Activated CD8-positive, alpha-beta memory T cell treated with anti-CD3 and anti-CD28 coated beads, Interleukin-2, amount 10 ng/mL, durations not matched to agents 7 days and 5 days (primary cell): ENCODE measurements at regions not wholly inside any gene's neighbourhood (a gene's known extent, or its start where the extent isn't known, plus 50 kb on each side); places are given as distances from the start of the nearest gene placed in this dataset.
"Not testable (repeated sequence)": the region's sequence is repeated elsewhere in the genome, so short reads cannot be mapped to it uniquely, and the experiment has no call there.

Experiments used
- ATAC-seq: fragments of 150-1000 bp; cut with Tn5 transposase; one replicate; pipeline ENCODE4 v1.10.0; 2021; ENCODE audit warnings: moderate library complexity
- CTCF ChIA-PET: fragments of 350-600 bp; sonication (Branson Sonifier 250); formaldehyde crosslinking; loops from one replicate; lab custom pipeline; 2021; ENCODE audit warnings: antibody characterized with exemption; lab: Charles Lee
- DNase-seq: peaks from one replicate; pipeline ENCODE4 v3.0.0-alpha.2; 2020
- H3K27ac Mint-ChIP-seq: one replicate; pipeline ENCODE4 v1.8.0; 2021; ENCODE audit warnings: mild to moderate bottlenecking, mixed read lengths
- H3K27me3 Mint-ChIP-seq: one replicate; pipeline ENCODE4 v1.8.0; 2021; ENCODE audit warnings: mixed read lengths
- H3K36me3 Mint-ChIP-seq: one replicate; pipeline ENCODE4 v1.8.0; 2021; ENCODE audit warnings: mild to moderate bottlenecking, mixed read lengths
- H3K4me1 Mint-ChIP-seq: one replicate; pipeline ENCODE4 v1.8.0; 2021; ENCODE audit warnings: mixed read lengths
- H3K4me3 Mint-ChIP-seq: one replicate; pipeline ENCODE4 v1.8.0; 2021; ENCODE audit warnings: mild to moderate bottlenecking, moderate library complexity, mixed read lengths
- H3K9me3 Mint-ChIP-seq: one replicate; pipeline ENCODE4 v1.8.0; 2022; ENCODE audit warnings: low read depth, mixed read lengths

DNA sequence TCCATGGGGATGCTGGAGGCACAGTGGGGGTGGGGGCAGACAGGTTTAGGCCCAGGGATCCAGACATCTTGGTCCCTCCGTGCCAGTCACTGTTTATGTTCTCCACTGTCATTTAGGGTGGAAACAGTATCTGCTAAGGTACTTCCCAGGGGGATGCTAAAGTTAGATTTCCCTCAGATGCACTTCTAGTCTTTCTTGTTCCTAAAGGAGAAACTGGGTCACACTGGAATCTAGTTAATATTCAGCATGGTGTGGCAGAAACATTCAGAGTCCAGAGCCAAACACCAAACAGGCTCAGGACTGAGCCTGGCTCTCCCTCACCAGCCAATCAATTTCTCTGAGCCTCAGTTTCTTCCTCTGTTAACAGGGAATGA is 83.4 kb upstream of the PLET1 start:
- CTCF ChIA-PET: no interaction called here
- H3K9me3 Mint-ChIP-seq: no peaks in the 10 kb centered on the region
- H3K36me3 Mint-ChIP-seq: no peaks in the 10 kb centered on the region
- no peak for DNase-seq
- no peaks in the 10 kb centered on the region for H3K4me1 Mint-ChIP-seq
- H3K4me3 Mint-ChIP-seq: no peak overlapping the region
- no peaks in the 10 kb centered on the region for H3K27me3 Mint-ChIP-seq
- no peak overlapping the region for H3K27ac Mint-ChIP-seq
- ATAC-seq: no peak

DNA sequence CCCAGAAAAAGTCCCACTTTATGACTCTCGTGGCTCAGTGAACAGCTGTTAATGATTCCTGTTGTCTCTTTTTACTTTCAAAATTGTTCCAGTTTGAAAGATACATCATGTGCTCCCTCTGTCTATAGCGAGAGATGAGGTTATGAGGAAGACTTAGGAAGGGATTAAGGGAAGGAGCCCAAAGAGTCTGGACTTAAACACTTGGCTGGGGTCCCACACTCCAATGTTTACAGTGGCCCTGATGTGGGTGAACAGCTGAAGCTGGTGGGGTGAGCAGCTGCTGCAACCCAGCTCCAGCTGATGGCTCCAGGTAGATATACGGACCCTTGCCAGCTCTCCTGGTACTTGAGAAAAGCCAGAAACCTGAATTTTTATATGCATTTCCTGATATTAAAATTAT is 84.5 kb upstream of the PLET1 start:
- Mint-ChIP-seq H3K4me1 (no peaks in the 10 kb centered on the region), H3K9me3 (no peaks in the 10 kb centered on the region), H3K27me3 (no peaks in the 10 kb centered on the region), H3K36me3 (no peaks in the 10 kb centered on the region), H3K4me3 (no peak overlapping the region), H3K27ac (no peak overlapping the region)
- ATAC-seq (no peak), DNase-seq (no peak)
- CTCF ChIA-PET: no interaction called here

DNA sequence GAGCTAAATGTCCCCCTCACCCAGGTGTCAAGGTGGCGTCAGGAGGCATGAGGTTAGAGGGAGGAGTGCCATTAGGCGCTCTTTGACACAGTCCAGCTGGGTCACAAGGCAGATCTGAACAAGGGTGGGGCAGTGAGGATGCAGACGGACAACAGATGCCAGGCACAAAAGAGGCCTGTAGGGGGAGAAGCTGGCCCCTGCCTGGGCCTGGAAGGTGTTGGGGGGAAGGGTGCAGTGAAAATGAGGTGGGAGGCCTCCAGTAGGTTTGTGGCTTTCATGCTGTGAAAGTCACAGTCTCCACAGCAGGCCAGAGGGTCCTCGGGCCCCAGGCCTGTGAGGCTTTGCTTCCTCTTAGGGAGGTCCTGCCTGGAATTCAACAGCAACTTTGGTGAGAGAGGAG is 85.0 kb upstream of the PLET1 start:
- no peaks in the 10 kb centered on the region for H3K36me3 Mint-ChIP-seq
- H3K4me1 Mint-ChIP-seq: no peaks in the 10 kb centered on the region
- no peaks in the 10 kb centered on the region for H3K9me3 Mint-ChIP-seq
- H3K27ac Mint-ChIP-seq: no peak overlapping the region
- CTCF ChIA-PET: no interaction called here
- no peaks in the 10 kb centered on the region for H3K27me3 Mint-ChIP-seq
- no peak overlapping the region for H3K4me3 Mint-ChIP-seq
- DNase-seq: no peak
- ATAC-seq: no peak

DNA sequence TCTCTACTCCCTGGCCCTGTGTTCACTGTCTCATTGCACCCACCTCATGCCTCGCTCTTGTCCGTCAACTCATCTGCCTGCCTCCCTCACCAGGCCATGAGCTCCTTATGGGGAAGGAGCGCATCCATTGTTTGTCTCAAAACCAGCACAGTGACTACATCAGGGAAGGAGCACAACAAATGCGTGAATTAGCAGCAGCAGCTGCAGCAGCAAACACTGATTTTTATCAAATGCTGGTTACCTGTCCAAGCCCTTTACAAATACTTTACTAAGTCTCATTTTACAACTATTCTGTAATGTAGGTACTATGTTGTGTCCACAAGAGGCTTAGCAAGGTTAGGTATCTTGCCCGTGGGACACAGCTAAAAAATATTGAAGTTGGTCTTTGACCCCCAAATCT is 85.9 kb upstream of the PLET1 start:
- no peak overlapping the region for H3K4me3 Mint-ChIP-seq
- H3K27ac Mint-ChIP-seq: no peak overlapping the region
- no peaks in the 10 kb centered on the region for H3K36me3 Mint-ChIP-seq
- H3K27me3 Mint-ChIP-seq: no peaks in the 10 kb centered on the region
- ATAC-seq (no peak), DNase-seq (no peak)
- CTCF ChIA-PET: no interaction called here
- H3K4me1 Mint-ChIP-seq: no peaks in the 10 kb centered on the region
- no peaks in the 10 kb centered on the region for H3K9me3 Mint-ChIP-seq

DNA sequence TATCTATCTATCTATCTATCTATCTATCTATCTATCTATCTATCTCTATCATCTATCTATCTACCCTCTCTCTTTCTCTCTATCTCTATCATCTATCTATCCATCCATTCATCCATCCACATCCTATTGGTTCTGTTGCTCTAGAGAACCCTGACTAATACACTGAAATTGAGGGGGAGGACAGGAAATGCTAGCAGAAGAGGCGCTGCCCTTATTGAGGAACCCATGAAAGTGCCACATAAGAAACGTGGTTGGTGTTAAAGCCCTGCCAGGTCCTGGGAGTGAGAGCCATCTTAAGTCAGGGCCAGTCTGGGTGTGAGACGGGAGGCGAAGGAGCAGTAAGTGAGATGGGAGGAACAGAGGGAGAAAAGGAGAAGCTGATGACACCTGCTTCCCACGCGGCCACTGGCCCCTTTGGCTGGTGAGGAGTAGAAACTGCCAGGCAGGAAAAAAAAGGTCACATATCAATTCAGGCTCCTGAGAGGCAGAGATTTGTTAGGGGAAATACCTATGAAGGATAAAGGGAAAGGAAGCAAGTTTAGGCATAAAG is 87.9 kb upstream of the PLET1 start:
- CTCF ChIA-PET: no interaction called here
- Mint-ChIP-seq H3K36me3 (no peaks in the 10 kb centered on the region), H3K27me3 (no peaks in the 10 kb centered on the region), H3K4me1 (no peaks in the 10 kb centered on the region), H3K9me3 (no peaks in the 10 kb centered on the region), H3K27ac (no peak overlapping the region), H3K4me3 (no peak overlapping the region)
- no peak for ATAC-seq
- DNase-seq: no peak

DNA sequence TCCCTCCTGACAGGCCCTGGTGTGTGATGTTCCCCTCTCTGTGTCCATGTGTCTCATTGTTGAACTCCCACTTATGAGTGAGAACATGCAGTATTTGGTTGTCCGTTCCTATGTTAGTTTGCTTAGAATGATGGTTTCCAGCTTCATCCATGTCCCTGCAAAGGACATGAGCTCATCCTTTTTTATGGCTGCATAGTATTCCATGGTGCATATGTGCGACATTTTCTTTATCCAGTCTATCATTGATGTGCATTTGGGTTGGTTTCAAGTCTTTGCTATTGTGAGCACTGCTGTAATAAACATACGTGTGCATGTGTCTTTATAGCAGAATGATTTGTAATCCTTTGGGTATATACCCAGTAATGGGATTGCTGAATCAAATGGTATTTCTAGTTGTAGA is 90.8 kb upstream of the PLET1 start:
- ATAC-seq, H3K9me3 Mint-ChIP-seq, H3K4me1 Mint-ChIP-seq, H3K36me3 Mint-ChIP-seq, DNase-seq, CTCF ChIA-PET, H3K4me3 Mint-ChIP-seq, H3K27me3 Mint-ChIP-seq, H3K27ac Mint-ChIP-seq: not testable (repeated sequence)

DNA sequence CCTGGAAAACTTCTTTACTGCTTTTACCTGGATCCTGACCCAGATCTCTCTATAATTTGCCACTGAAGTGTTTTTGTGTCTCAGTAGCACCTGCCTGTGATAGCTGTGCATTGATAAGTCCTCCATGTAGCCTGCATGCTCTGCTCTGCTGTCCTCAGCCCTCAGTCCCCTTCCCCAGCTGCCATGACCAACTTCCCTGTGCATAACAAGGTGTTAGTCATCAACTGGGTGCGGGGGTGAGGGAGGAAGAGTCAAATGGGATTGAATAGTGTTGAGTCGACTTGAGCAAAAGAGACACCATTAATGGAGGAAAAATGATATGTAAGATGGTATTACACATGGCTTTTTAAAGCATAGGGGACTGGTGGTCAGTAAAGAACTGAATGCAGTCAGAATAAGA is 92.2 kb upstream of the PLET1 start:
- ATAC-seq: no peak
- no peaks in the 10 kb centered on the region for H3K9me3 Mint-ChIP-seq
- H3K4me3 Mint-ChIP-seq: no peak overlapping the region
- no peaks in the 10 kb centered on the region for H3K36me3 Mint-ChIP-seq
- no peaks in the 10 kb centered on the region for H3K27me3 Mint-ChIP-seq
- no peaks in the 10 kb centered on the region for H3K4me1 Mint-ChIP-seq
- no peak for DNase-seq
- CTCF ChIA-PET: no interaction called here
- H3K27ac Mint-ChIP-seq: no peak overlapping the region

- ATAC-seq (no peak), DNase-seq (no peak)
- Mint-ChIP-seq H3K36me3 (no peaks in the 10 kb centered on the region), H3K9me3 (no peaks in the 10 kb centered on the region), H3K4me1 (no peaks in the 10 kb centered on the region), H3K4me3 (no peak overlapping the region), H3K27ac (no peak overlapping the region), H3K27me3 (no peaks in the 10 kb centered on the region)
- CTCF ChIA-PET: interaction anchor here (1.3 kb wide), 1 partner anchor 13 kb away, joined by 3 read pairs; no protein-coding TSS in a partner anchor
Measured at GRCh38 chr11:112354364-112354763, 93.7 kb upstream of the PLET1 start.

- Mint-ChIP-seq H3K4me1 (no peaks in the 10 kb centered on the region), H3K27me3 (no peaks in the 10 kb centered on the region), H3K36me3 (no peaks in the 10 kb centered on the region), H3K4me3 (no peak overlapping the region), H3K9me3 (no peaks in the 10 kb centered on the region), H3K27ac (no peak overlapping the region)
- DNase-seq (no peak), ATAC-seq (no peak)
- CTCF ChIA-PET: interaction anchor here (1.3 kb wide), 1 partner anchor 14 kb away, joined by 3 read pairs; no protein-coding TSS in a partner anchor
Measured at GRCh38 chr11:112355726-112356125, 95.1 kb upstream of the PLET1 start.

GRCh38 chr11:112357488-112357887 is 96.8 kb upstream of the PLET1 start:
- H3K36me3 Mint-ChIP-seq: no peaks in the 10 kb centered on the region
- no peaks in the 10 kb centered on the region for H3K27me3 Mint-ChIP-seq
- DNase-seq: no peak
- no peak overlapping the region for H3K27ac Mint-ChIP-seq
- H3K4me3 Mint-ChIP-seq: no peak overlapping the region
- no peak for ATAC-seq
- H3K9me3 Mint-ChIP-seq: no peaks in the 10 kb centered on the region
- no peaks in the 10 kb centered on the region for H3K4me1 Mint-ChIP-seq
- CTCF ChIA-PET: no interaction called here

- DNase-seq (no peak), ATAC-seq (no peak)
- Mint-ChIP-seq H3K9me3 (no peaks in the 10 kb centered on the region), H3K4me3 (no peak overlapping the region), H3K27me3 (no peaks in the 10 kb centered on the region), H3K27ac (no peak overlapping the region), H3K4me1 (no peaks in the 10 kb centered on the region), H3K36me3 (no peaks in the 10 kb centered on the region)
- CTCF ChIA-PET: no interaction called here
Measured at GRCh38 chr11:112361396-112361795, 100.7 kb upstream of the PLET1 start.

- DNase-seq: no peak
- ATAC-seq: no peak
- Mint-ChIP-seq H3K36me3 (no peaks in the 10 kb centered on the region), H3K4me1 (no peaks in the 10 kb centered on the region), H3K9me3 (no peaks in the 10 kb centered on the region), H3K4me3 (no peak overlapping the region), H3K27ac (no peak overlapping the region), H3K27me3 (no peaks in the 10 kb centered on the region)
- CTCF ChIA-PET: no interaction called here
Measured at GRCh38 chr11:112363527-112363926, 102.9 kb upstream of the PLET1 start.

- Mint-ChIP-seq H3K4me1 (no peaks in the 10 kb centered on the region), H3K27me3 (no peaks in the 10 kb centered on the region), H3K27ac (no peak overlapping the region), H3K9me3 (no peaks in the 10 kb centered on the region), H3K4me3 (no peak overlapping the region), H3K36me3 (no peaks in the 10 kb centered on the region)
- ATAC-seq (no peak), DNase-seq (no peak)
- CTCF ChIA-PET: no interaction called here
Measured at GRCh38 chr11:112364962-112365481, 104.4 kb upstream of the PLET1 start.

DNA sequence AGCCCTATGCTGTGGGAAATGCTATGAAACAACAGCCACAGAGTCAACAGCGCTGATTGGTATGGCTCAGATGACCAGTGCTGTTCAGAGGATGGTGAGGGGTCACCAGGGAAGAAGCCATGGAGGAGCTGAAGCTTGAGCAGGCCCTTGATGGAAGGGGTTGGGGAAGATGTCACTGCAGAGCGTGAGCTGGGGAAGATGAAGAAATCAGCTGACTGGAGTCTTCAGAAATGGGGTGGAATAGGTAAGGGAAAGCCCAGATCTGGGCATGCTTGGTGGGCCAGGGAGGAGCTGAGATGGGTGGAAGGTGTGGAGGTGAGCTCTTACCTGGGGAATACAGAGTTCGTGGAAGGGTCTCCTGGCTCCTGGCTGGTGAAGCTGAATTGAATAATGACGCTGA is 105.4 kb upstream of the PLET1 start:
- Mint-ChIP-seq H3K27ac (no peak overlapping the region), H3K27me3 (no peaks in the 10 kb centered on the region), H3K4me3 (no peak overlapping the region), H3K36me3 (no peaks in the 10 kb centered on the region), H3K4me1 (no peaks in the 10 kb centered on the region), H3K9me3 (no peaks in the 10 kb centered on the region)
- DNase-seq (no peak), ATAC-seq (no peak)
- CTCF ChIA-PET: interaction anchor here (1.0 kb wide), 1 partner anchor 189 kb away, joined by 3 read pairs; no protein-coding TSS in a partner anchor

- Mint-ChIP-seq H3K9me3 (no peaks in the 10 kb centered on the region), H3K27ac (no peak overlapping the region), H3K4me3 (no peak overlapping the region), H3K4me1 (no peaks in the 10 kb centered on the region), H3K36me3 (no peaks in the 10 kb centered on the region), H3K27me3 (no peaks in the 10 kb centered on the region)
- ATAC-seq (no peak), DNase-seq (no peak)
- CTCF ChIA-PET: no interaction called here
Measured at GRCh38 chr11:112366777-112367176, 106.1 kb upstream of the PLET1 start.
